ENCODE measurements at regions not wholly inside any gene's neighbourhood (a gene's known extent, or its start where the extent isn't known, plus 50 kb on each side); places are given as distances from the start of the nearest gene placed in this dataset.

DNA sequence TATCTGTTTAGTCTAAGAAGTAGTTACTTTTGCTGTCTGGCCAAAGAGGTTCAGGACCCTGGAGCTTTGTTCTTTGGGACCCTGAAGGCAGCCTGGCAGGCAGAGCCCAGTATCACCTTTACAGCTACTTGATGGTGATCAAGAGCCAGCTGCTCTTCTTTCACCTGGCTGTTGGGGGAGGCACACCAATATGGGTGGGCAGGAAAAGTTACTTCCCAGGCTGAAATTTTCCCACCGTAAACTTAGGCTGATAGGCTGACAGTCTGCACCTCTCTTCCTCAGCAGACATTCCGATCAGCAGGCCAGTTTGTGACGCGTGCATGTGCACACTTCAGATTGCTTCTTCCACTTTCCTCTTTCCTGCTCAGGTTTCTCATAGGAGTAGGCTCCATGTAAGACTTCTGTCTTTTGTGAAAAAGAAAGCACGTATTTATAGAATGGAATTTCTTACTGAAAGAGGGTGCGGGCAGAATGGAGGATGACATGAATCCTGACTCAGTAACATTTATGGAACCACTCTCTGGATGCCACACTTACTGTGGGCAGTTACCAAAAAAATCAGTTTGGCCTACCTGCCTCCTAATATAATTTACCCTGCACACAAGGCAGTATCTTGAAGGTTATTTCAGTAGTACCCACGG, 223.9 kb upstream of the DMRT1 start:
- TF ChIP-seq, protein P1, sequence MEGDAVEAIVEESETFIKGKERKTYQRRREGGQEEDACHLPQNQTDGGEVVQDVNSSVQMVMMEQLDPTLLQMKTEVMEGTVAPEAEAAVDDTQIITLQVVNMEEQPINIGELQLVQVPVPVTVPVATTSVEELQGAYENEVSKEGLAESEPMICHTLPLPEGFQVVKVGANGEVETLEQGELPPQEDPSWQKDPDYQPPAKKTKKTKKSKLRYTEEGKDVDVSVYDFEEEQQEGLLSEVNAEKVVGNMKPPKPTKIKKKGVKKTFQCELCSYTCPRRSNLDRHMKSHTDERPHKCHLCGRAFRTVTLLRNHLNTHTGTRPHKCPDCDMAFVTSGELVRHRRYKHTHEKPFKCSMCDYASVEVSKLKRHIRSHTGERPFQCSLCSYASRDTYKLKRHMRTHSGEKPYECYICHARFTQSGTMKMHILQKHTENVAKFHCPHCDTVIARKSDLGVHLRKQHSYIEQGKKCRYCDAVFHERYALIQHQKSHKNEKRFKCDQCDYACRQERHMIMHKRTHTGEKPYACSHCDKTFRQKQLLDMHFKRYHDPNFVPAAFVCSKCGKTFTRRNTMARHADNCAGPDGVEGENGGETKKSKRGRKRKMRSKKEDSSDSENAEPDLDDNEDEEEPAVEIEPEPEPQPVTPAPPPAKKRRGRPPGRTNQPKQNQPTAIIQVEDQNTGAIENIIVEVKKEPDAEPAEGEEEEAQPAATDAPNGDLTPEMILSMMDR (IDR thresholded peaks at IDR 0.05; ENCODE audit: low read depth, low read length, missing input control) = no peak
- TF ChIP-seq RAD21 (IDR thresholded peaks at IDR 0.05) (no peak), HNF4G (IDR thresholded peaks at IDR 0.05) (no peak)
